ENCODE measurements at regions not wholly inside any gene's neighbourhood (a gene's known extent, or its start where the extent isn't known, plus 50 kb on each side); places are given as distances from the start of the nearest gene placed in this dataset.
"Not testable (repeated sequence)": the region's sequence is repeated elsewhere in the genome, so short reads cannot be mapped to it uniquely, and the experiment has no call there.

GRCh38 chr13:72586518-72586917 lies 140.9 kb downstream of the MZT1 start:
- DNase-seq (ENCODE audit: low read depth in 2 of 2) = no peak

- no peak for DNase-seq (ENCODE audit: low read depth in 2 of 2)
These were observed 142.2 kb downstream of the MZT1 start for GRCh38 chr13:72585254-72585653.

GRCh38 chr13:72571191-72571590 lies 156.2 kb downstream of the MZT1 start:
- DNase-seq (ENCODE audit: low read depth in 2 of 2) = no peak

GRCh38 chr13:72570019-72570418 lies 157.4 kb downstream of the MZT1 start:
- DNase-seq (ENCODE audit: low read depth in 2 of 2) = no peak

GRCh38 chr13:72567566-72567965 lies 159.9 kb downstream of the MZT1 start:
- no peak for DNase-seq (ENCODE audit: low read depth in 2 of 2)

- DNase-seq (ENCODE audit: low read depth in 2 of 2) = no peak
These were observed 160.9 kb downstream of the MZT1 start for GRCh38 chr13:72566526-72566925.

GRCh38 chr13:72565893-72566292 lies 161.5 kb downstream of the MZT1 start:
- DNase-seq (ENCODE audit: low read depth in 2 of 2) = no peak

- DNase-seq (ENCODE audit: low read depth in 2 of 2) = no peak
These were observed 164.7 kb downstream of the MZT1 start for GRCh38 chr13:72562686-72563085.

GRCh38 chr13:72561791-72562190 lies 165.6 kb downstream of the MZT1 start:
- no peak for DNase-seq (ENCODE audit: low read depth in 2 of 2)

GRCh38 chr13:72559716-72560115 lies 167.7 kb downstream of the MZT1 start:
- no peak for DNase-seq (ENCODE audit: low read depth in 2 of 2)

GRCh38 chr13:72556945-72557344 lies 170.5 kb downstream of the MZT1 start:
- DNase-seq (ENCODE audit: low read depth in 2 of 2) = no peak

GRCh38 chr13:72555601-72556000 lies 171.8 kb downstream of the MZT1 start:
- DNase-seq (ENCODE audit: low read depth in 2 of 2) = no peak

GRCh38 chr13:72552731-72553130 lies 174.7 kb downstream of the MZT1 start:
- DNase-seq (ENCODE audit: low read depth in 2 of 2) = no peak

GRCh38 chr13:72545895-72546294 lies 181.5 kb downstream of the MZT1 start:
- DNase-seq (ENCODE audit: low read depth in 2 of 2) = not testable (repeated sequence)

- no peak for DNase-seq (ENCODE audit: low read depth in 2 of 2)
These were observed 182.3 kb downstream of the MZT1 start for GRCh38 chr13:72545030-72545719.

GRCh38 chr13:72544042-72544441 lies 183.4 kb downstream of the MZT1 start:
- DNase-seq (ENCODE audit: low read depth in 2 of 2) = no peak

GRCh38 chr13:72542241-72542640 lies 185.2 kb downstream of the MZT1 start:
- DNase-seq (ENCODE audit: low read depth in 2 of 2) = no peak

- no peak for DNase-seq (ENCODE audit: low read depth in 2 of 2)
These were observed 185.8 kb downstream of the MZT1 start for GRCh38 chr13:72541674-72542073.

- DNase-seq (ENCODE audit: low read depth in 2 of 2) = no peak
These were observed 186.5 kb downstream of the MZT1 start for GRCh38 chr13:72540881-72541280.

GRCh38 chr13:72539925-72540324 lies 187.5 kb downstream of the MZT1 start:
- DNase-seq (ENCODE audit: low read depth in 2 of 2) = no peak

GRCh38 chr13:72537782-72538181 lies 189.6 kb downstream of the MZT1 start:
- no peak for DNase-seq (ENCODE audit: low read depth in 2 of 2)

GRCh38 chr13:72537395-72537780 lies 190.0 kb downstream of the MZT1 start:
- no peak for DNase-seq (ENCODE audit: low read depth in 2 of 2)

- no peak for DNase-seq (ENCODE audit: low read depth in 2 of 2)
These were observed 190.6 kb downstream of the MZT1 start for GRCh38 chr13:72536714-72537394.

Measured in stimulated activated CD4-positive, alpha-beta T cell treated with anti-CD3 and anti-CD28 coated beads, Interleukin-15, amount 100 ng/mL, for 48 hours (primary cell).